DND-41 (cell line): ENCODE measurements at regions not wholly inside any gene's neighbourhood (a gene's known extent, or its start where the extent isn't known, plus 50 kb on each side); places are given as distances from the start of the nearest gene placed in this dataset.
"Not testable (repeated sequence)": the region's sequence is repeated elsewhere in the genome, so short reads cannot be mapped to it uniquely, and the experiment has no call there.

Experiments
- CTCF ChIP-seq: IDR thresholded peaks from 2 replicates; pipeline ENCODE4 v1.5.1; 2012; ENCODE audit warnings: borderline replicate concordance, low read length, moderate library complexity, mild to moderate bottlenecking; ENCODE audit not compliant: poor library complexity, severe bottlenecking; ENCODE audit errors: extremely low read depth
- EZH2 ChIP-seq: IDR thresholded peaks from 3 replicates; pipeline ENCODE4 v1.6.1; 2012; ENCODE audit warnings: borderline replicate concordance, low read depth, mild to moderate bottlenecking, moderate library complexity, low read length, inconsistent platforms; ENCODE audit not compliant: severe bottlenecking

GRCh38 chr3:112755046-112755445 is 91.6 kb downstream of the CD200R1L start:
- not testable (repeated sequence) for TF ChIP-seq EZH2, CTCF
